HTR-8/SVneo (cell line): ENCODE measurements at regions not wholly inside any gene's neighbourhood (a gene's known extent, or its start where the extent isn't known, plus 50 kb on each side); places are given as distances from the start of the nearest gene placed in this dataset.

Experiments used
- DNase-seq: peaks from one replicate; pipeline ENCODE4 v3.0.0; 2011; ENCODE audit warnings: low spot score, mixed read lengths; ENCODE audit not compliant: insufficient read length
- FAIRE-seq: peaks from 2 replicates; lab custom pipeline; 2011; peaks lifted over from hg19 to GRCh38; lab: Jason Lieb, UNC

DNA sequence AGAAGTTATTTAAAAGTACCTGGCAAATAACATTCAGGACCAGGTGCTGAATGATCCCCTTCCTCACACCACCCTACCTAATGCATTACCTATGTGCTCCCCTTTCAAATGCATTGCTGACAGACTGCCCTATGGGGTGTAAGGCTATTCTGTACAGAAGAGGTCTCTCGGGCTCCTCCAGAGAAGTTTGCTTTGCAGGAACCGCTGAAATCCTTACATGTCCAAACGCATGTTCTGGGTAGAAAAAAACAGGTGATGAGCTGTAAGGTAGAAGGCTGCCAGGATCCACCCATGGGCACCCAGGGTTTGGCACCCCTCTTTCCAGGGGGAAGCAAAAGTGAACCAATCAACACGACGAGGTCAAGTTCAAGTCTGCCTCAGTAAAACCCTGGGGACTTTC lies 58.3 kb upstream of the TARBP1 start:
- FAIRE-seq: no peak
- no peak for DNase-seq

DNA sequence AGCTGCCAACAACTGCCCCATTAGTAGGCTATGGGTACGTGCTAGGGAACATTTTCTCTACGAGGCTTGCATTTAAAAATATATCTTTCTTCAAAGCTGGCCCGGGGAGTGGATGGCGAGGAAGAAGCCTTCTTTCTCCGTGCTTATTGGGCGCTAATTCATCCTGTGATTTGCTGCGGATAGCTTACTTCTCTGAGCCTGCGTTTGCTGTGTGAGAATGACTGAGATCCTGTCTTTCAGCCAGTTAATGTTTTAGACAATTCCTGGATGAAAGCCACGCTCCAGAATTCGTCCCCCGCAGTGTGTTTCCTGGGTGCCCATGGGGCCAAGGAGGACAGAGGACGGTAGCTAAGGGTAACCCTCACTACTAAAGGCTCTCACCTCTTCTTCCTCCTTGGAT lies 57.8 kb upstream of the TARBP1 start:
- no peak for DNase-seq
- FAIRE-seq: no peak

DNA sequence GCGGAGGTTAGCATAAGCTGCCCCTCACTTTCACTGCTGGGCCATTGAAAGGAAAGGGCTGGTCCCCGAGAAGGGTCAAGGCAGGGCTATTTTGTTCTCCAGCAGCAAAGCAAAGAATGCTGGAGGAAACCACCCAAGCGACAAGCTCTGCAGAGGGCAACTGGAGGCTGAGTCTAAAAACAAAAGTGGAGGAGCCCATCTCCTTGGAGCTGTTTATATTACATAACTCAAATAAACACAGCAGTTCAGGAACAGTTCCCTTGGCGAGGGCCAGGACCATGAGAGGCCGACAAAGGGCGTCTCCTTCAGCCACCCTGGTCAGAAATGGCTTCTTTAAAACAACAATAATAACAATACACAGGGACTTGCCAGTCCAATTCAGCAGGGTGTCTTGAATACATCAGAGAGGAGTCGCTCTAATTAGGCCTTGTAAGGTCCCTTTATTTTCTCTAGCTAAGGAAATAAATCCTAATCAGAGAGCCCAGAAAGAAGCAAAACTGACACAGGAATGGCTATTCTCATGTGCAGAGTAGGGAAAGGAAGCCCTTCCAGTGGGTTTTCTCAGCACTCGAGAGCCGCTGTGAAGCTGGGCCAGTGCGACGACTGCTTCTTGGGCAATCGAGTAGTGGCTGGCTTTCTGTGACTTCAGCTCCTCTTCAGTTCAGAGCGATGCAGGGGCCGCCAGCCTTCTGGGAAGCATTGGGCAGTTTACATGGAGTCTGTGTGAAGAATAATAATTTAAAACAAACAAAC lies 57.0 kb upstream of the TARBP1 start:
- no peak for DNase-seq
- no peak for FAIRE-seq

DNA sequence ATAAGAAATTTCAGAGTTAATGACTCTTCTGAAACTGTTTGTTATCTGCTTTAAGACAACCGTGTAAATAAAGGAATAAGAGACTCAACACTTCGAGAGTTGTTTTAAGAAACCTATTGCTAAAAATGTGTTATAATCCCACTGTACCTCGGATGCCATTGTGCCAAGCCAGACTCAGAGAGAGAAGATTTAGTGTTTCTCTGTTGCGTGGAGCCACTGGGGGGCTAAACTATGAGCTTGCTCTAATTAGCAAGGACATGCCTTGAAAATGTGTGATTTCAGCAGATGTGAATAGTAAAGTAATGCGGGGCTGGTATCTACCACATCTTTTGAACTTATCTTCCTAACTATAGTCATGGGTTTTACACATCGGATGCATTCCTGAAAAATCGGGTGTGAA lies 56.2 kb upstream of the TARBP1 start:
- no peak for DNase-seq
- no peak for FAIRE-seq

DNA sequence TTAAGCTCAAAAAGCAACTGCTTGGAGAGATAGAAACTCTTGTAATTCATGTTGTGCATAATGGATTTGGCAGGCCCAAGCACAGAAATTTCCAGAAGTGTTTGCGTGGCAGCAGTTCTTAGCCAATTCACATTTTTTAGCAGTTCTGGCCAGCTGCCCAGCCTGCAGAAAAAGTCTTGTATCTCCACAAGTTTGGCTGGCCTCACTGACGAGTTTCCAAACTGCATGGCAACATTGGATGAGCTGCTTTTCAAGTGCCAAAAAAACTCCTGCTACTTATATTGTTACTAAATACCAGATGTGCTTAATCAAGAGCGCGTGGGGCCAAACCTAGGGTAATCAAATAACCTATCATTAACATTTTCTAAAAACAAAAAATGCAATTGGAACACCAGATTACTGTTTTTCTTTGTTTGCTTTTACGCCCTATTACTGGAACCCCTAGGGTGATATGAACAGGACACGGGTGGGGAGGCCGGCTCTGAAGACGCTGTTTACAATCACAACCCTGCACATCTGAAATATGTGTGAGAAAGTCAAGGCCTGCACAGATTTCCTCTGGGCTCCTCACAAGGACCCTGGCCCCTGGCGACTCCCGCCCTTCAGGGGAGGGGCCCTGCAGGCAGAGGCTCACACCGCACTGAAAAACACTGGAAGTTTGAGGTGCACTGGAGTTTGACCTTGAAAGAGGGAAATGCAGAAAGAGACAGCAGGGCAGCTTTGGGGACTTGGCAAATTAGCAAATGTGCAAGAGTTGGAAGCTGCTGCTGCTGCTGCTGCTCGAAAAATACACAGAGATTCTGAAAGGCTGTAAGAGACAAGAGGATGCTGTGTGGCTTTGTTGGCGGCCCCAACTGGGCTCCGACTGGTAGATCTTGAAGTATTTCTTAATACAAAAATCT lies 55.2 kb upstream of the TARBP1 start:
- no peak for DNase-seq
- FAIRE-seq: no peak

DNA sequence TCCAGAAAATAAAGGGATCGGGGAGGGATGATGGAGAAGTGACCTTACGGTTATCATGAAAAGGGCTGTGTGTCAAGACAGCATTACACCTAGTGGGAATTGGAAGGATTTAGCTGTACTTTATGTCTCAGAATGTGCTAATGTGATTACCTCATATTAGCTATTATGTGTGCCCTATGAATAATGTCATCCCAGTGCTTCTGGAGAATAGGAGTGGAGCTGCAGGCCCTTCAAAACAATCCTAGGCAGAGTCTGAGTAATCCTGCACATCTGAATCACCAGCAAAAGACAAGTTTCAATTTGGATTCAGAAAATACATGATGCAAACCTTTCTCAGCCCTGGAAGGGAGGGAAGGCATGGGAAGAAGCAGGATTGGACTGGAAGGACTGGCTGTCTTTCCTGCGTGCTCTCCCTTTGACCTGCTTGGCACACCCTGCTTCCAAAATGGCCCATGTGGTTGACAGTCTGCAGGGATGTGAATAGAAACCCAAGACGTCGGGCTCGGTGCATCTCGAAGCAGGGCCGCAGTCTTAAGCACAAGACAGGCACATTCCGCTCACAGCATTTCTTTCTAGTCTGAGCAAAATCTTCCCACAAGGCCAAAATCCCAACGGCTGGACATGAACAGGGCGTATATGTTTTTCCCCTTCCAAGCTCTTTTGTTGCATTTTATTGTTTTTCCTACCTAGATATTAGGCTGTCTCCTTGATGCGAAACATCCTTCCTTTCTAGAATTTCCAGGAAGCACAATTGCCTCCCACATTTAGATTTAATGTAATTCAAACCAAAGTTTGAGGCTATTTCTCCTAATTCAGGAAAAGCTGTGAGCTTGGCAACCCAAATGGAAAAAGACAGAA lies 54.3 kb upstream of the TARBP1 start:
- no peak for FAIRE-seq
- no peak for DNase-seq

DNA sequence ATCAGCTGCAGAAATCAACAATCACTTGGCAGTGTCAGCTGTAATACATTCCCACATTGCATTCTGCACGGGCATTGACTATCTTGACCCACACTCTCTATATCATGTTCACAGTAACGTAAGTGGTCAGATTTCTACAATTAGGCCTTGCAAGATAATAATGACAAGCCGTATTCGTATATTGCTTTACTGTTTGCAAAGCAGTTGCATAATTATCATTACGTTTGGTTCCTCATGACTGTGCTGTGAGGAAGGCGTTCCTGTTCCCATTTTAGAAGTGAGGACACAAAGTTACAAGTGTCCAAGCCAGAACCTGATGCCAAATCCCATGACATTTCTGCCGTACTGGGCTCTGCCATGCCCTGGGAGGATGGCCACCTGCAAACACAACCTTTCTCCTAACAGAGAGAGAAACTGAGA lies 53.5 kb upstream of the TARBP1 start:
- DNase-seq (no peak), FAIRE-seq (no peak)

DNA sequence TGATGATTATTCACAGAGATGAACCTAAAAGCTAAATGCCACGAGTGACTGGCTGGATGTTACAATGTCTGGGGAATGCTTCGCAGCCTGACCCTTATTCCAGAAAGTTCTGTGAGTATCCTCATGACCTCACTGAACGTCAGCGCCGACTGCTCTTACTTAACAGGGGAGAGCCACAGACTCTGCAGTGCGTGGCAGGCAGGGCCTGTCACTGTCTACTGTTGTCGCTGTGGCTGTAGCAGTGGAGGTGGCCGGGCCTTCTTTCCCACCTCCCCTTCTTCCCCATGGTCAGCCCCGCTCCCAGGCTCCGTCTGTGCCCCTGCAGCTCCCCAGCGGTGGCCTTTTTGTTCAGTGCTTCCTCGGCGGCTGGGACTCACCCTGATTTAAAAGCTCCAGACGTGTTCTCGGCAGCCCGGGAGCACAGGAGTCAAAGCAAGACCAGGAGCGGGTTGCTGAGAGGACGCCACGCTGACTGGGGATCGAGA lies 52.2 kb upstream of the TARBP1 start:
- no peak for FAIRE-seq
- DNase-seq: no peak

DNA sequence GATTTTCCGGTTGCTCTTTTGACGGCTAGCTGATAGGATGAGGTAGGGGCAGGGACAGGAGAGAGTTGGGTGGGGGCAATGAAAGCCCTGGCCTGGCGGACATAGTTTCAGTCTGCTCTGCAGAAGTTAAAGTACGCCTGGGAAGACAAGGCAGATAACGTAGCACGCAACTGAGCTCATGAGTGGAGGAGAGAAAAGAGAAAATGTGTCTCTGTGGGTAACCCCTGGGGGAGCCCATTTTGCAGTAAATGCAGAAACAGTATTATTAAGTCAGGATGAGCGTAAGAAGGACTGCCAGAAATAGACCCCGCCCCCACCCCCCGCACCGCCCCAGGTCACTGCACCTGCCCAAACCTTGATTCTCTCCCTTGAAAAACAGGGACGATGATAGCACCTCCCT lies 51.7 kb upstream of the TARBP1 start:
- DNase-seq (no peak), FAIRE-seq (no peak)

DNA sequence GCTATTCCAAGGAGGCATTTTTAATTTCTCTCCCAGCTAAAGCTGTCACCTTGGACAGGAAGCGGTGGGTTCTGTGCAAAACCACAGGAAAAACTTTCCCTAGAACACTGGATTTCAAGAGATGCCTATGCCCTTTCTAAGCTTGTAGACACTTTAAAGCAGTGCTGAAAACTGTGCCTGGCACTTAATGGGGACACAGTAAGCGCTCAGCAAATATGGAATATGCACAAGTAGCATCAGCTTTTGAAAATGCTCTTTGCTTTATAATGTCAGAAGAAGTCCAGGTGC lies 50.9 kb upstream of the TARBP1 start:
- DNase-seq: no peak
- no peak for FAIRE-seq

DNA sequence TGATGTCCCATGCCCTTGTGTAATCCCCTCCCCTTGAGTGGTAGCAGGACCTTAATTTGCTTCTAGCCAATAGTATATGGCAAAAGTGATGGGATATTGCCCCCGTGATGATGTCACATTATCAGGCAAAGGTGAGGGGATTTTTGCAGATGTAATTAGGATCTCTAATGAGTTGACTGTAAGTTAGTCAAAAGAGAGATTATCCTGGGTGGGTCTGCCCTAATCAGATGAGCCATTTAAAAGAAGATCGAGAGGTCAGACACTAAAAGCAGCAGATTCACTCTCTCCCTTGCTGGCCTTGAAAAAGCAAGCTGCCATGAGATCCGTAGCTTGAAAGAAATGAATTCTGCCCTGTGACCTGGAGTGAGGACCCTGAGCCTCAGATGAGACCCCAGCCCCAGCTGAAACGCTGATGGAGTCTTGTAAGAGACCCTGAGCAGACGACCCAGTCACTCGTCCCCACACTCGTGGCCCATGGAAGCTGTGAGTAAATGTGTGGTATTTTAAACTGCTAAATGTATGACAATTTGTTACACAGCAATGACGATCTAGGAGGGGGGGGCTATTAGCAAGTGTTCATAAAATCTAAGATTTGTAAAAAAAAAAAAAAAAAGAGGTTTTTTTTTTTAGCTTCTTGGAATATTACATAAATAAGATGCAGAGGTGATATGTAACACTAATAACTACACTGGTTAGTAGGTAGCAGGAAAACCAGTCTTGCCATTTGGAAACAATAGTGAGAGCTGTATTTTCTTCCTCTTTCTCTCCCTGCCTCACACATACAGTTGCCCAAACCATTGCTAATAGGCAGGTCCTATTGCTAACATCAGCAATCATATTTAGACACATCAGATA lies 50.3 kb upstream of the TARBP1 start:
- DNase-seq: no peak
- FAIRE-seq: no peak
